BJ (cell line): ENCODE measurements at regions not wholly inside any gene's neighbourhood (a gene's known extent, or its start where the extent isn't known, plus 50 kb on each side); places are given as distances from the start of the nearest gene placed in this dataset.
A peak's percentile ranks its signal among the peaks of the same experiment; 100 is the strongest.

Experiments used
- CTCF ChIA-PET: fragments of 350-600 bp; formaldehyde crosslinking; extraction: SDS; loops from one replicate; lab custom pipeline; 2021; ENCODE audit warnings: antibody characterized with exemption, inconsistent platforms; lab: Yijun Ruan, JAX
- POLR2A ChIA-PET: fragments of 300-600 bp; sonication (Branson Sonifier 250); formaldehyde crosslinking; extraction: SDS; loops from one replicate; lab custom pipeline; 2021; ENCODE audit warnings: antibody characterized with exemption; lab: Charles Lee
- DNase-seq: peaks from one replicate; pipeline ENCODE4 v3.0.0-alpha.2; 2011; ENCODE audit warnings: low read depth
- H3K27me3 ChIP-seq: 2 replicates; pipeline ENCODE4 v1.6.0; 2011; ENCODE audit warnings: low read length; ENCODE audit not compliant: control insufficient read depth, insufficient read depth
- H3K36me3 ChIP-seq: 2 replicates; pipeline ENCODE4 v1.5.1; 2011; ENCODE audit warnings: low read length; ENCODE audit not compliant: control insufficient read depth, insufficient read depth
- H3K4me3 ChIP-seq: 2 replicates; pipeline ENCODE4 v1.5.1; 2011; ENCODE audit warnings: low read depth, mild to moderate bottlenecking, control low read depth, low read length
- TF ChIP-seq, protein P1 (sequence below): IDR thresholded peaks from 2 replicates; pipeline ENCODE4 v1.5.1; 2011; ENCODE audit warnings: low read depth, mild to moderate bottlenecking, control low read depth, inconsistent platforms, low read length, moderate library complexity; ENCODE audit not compliant: insufficient read depth

DNA sequence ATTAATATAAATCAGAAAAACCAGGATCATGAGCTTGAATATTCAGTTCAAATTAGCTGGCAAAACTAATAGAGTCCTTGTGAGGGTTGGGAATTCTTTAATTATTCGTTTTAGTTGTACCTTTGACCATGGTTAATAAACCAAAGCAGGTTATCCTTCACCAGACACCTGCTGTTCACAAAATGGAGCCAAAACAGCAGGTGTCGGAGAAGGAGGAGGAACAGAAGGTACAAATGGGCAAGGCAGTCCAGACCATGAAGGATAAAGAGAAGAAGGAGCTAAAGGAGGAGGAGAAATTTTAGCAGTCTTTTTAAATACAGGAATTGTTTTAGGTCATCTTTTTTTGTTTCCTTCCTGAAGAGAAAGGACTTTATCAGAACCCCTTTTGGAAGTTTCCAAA lies 106.1 kb downstream of the NHLRC3 start:
- CTCF ChIA-PET, result interaction anchor here (0.6 to 5.4 kb wide), 20 partner anchors 10 to 1202 kb away, joined by 3 to 91 read pairs (median 5); partner anchors contain the start of gene LHFPL6
- H3K4me3 ChIP-seq, result no peak overlapping the region
- no peaks in the 10 kb centered on the region for H3K27me3 ChIP-seq
- H3K36me3 ChIP-seq, result no peaks in the 10 kb centered on the region
- no peak for DNase-seq
- POLR2A ChIA-PET, result no interaction called here
- TF ChIP-seq, protein P1, sequence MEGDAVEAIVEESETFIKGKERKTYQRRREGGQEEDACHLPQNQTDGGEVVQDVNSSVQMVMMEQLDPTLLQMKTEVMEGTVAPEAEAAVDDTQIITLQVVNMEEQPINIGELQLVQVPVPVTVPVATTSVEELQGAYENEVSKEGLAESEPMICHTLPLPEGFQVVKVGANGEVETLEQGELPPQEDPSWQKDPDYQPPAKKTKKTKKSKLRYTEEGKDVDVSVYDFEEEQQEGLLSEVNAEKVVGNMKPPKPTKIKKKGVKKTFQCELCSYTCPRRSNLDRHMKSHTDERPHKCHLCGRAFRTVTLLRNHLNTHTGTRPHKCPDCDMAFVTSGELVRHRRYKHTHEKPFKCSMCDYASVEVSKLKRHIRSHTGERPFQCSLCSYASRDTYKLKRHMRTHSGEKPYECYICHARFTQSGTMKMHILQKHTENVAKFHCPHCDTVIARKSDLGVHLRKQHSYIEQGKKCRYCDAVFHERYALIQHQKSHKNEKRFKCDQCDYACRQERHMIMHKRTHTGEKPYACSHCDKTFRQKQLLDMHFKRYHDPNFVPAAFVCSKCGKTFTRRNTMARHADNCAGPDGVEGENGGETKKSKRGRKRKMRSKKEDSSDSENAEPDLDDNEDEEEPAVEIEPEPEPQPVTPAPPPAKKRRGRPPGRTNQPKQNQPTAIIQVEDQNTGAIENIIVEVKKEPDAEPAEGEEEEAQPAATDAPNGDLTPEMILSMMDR, result no peak

DNA sequence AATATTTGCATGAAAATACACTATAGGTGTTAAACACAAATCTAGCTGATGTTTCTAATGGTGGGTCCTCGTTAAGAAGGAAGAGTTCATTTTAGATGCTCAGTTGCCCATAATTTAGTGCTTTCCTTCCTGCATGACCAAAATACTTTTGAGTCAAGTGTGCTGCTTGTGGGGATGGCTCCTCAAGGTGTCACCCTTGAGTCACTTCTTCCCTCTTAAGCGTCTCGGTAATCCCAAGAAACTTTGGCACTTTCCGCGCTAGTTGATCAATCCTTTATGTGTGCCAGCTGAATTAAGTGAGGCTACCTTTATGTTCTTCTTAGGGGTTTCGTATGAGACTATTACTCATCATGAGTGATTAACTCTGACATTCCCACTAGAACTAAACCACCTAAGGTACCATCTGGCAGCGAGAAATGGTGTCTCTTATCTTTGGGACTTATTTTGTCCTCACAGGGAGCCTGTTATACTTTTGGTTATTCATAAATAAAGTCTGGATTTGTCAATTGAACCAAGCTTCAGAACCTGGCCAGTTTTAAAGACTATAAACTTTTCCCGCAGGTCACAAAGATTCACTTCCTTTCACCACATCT lies 106.8 kb downstream of the NHLRC3 start:
- ChIA-PET CTCF (interaction anchor here (0.5 to 5.4 kb wide), 30 partner anchors 9 to 1203 kb away, joined by 3 to 91 read pairs (median 4); partner anchors contain the start of gene LHFPL6), POLR2A (no interaction called here)
- no peaks in the 10 kb centered on the region for H3K36me3 ChIP-seq
- H3K4me3 ChIP-seq, result no peak overlapping the region
- H3K27me3 ChIP-seq, result no peaks in the 10 kb centered on the region
- TF ChIP-seq, protein P1, result peak; percentile 86
- DNase-seq, result peak; percentile 11

DNA sequence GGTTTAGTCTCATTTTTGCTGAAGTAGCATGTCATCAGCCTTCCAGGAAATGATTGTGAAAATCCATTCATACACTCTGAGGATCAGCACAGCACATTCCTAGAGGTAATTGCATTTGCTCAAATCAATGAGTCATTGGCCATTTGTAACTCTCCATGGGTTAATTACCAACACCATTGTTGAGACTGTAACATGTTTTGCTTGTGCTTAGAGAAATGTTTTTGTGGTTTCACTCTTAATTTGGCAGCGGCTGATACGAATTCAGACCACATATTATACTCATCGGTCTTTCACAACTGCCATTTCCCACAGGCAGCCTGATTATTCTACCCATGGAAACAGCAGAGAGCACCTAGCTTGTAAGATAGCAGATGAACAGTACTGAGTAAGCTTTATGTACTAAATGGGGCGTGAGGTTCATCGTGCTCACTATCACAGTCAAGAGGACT lies 110.3 kb downstream of the NHLRC3 start:
- Histone ChIP-seq H3K4me3 (no peak overlapping the region), H3K27me3 (no peaks in the 10 kb centered on the region), H3K36me3 (no peaks in the 10 kb centered on the region)
- DNase-seq, result peak; percentile 4
- ChIA-PET CTCF (interaction anchor here (1.2 to 5.4 kb wide), 3 partner anchors 463 to 469 kb away, joined by 5 to 91 read pairs (median 14); no protein-coding TSS in a partner anchor), POLR2A (no interaction called here)
- TF ChIP-seq, protein P1, result no peak

DNA sequence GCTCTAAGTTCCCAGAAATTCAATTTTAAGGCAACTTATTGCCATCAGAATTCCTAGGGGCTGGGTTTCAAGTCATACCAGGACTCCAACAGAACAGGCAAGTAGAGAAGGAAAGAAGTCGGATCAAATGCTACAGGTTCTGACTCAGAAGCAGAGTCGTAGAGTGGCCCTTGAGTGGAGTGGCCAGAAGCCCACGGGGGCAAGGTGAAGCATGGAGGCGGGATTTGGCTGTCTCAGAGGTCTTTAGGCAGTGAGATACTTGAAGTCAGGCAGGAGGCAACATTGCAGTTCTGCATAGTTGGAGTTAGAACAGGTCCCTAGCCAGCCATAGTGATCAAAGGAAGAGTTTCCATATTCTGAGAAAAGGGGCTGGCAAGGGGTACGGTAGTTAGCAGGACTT lies 111.6 kb downstream of the NHLRC3 start:
- no peaks in the 10 kb centered on the region for H3K36me3 ChIP-seq
- H3K4me3 ChIP-seq, result no peak overlapping the region
- H3K27me3 ChIP-seq, result no peaks in the 10 kb centered on the region
- TF ChIP-seq, protein P1, result no peak
- CTCF ChIA-PET, result interaction anchor here (1.2 to 2.1 kb wide), 2 partner anchors 462 kb away, joined by 5 to 10 read pairs; no protein-coding TSS in a partner anchor
- POLR2A ChIA-PET, result no interaction called here
- no peak for DNase-seq

DNA sequence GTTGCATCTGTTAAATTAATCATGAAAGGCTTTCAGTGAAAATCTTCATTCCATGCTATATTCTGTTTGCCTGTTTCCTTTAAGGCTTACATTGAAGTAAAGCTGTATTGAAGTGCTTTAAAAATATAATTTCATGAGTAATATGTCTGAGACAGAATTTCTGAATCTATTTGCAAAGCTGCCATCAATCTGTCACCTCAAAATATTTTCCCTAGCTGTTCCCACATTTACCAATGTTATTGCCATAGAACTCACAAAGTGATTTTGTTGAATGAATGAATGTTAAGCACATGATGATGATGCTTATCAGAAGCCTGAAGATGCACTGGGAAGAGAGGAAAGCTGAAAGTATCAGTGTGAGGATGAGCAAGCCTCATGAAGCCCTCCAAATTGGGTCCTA lies 115.8 kb downstream of the NHLRC3 start:
- no peaks in the 10 kb centered on the region for H3K36me3 ChIP-seq
- ChIA-PET CTCF (interaction anchor here (1.0 to 1.9 kb wide), 2 partner anchors 9 to 459 kb away, joined by 4 to 12 read pairs; no protein-coding TSS in a partner anchor), POLR2A (no interaction called here)
- H3K4me3 ChIP-seq, result no peak overlapping the region
- TF ChIP-seq, protein P1, result no peak
- no peak for DNase-seq
- no peaks in the 10 kb centered on the region; the same call in 1 of the 2 replicates for H3K27me3 ChIP-seq
